Chondrocyte (in vitro differentiated cells): ENCODE measurements at regions not wholly inside any gene's neighbourhood (a gene's known extent, or its start where the extent isn't known, plus 50 kb on each side); places are given as distances from the start of the nearest gene placed in this dataset.

ENCODE experiments used
- DNase-seq: peaks from one replicate; pipeline ENCODE4 v3.0.0; 2021; ENCODE audit warnings: mixed read lengths, low spot score
- H3K27ac Mint-ChIP-seq: one replicate; pipeline ENCODE4 v1.8.0; 2021; ENCODE audit warnings: mild to moderate bottlenecking, moderate library complexity, mixed read lengths; ENCODE audit not compliant: unreplicated experiment
- H3K27me3 Mint-ChIP-seq: 2 replicates; pipeline ENCODE4 v1.8.0; 2021; ENCODE audit warnings: low read depth, mixed read lengths
- H3K36me3 Mint-ChIP-seq: 2 replicates; pipeline ENCODE4 v1.8.0; 2021; ENCODE audit warnings: low read depth, mixed read lengths
- H3K4me1 Mint-ChIP-seq: 2 replicates; pipeline ENCODE4 v1.8.0; 2021; ENCODE audit warnings: low read depth, mild to moderate bottlenecking, mixed read lengths
- H3K4me3 Mint-ChIP-seq: one replicate; pipeline ENCODE4 v1.8.0; 2021; ENCODE audit warnings: mild to moderate bottlenecking, moderate library complexity, mixed read lengths; ENCODE audit not compliant: unreplicated experiment
- H3K9me3 Mint-ChIP-seq: 2 replicates; pipeline ENCODE4 v1.8.0; 2021; ENCODE audit warnings: low read depth, mixed read lengths
- TF ChIP-seq, protein P1 (sequence below): fragments of 200-600 bp; sonication (generic); IDR thresholded peaks from 2 replicates; pipeline ENCODE4 v1.5.0; 2021; ENCODE audit warnings: antibody characterized with exemption, mild to moderate bottlenecking, moderate library complexity

DNA sequence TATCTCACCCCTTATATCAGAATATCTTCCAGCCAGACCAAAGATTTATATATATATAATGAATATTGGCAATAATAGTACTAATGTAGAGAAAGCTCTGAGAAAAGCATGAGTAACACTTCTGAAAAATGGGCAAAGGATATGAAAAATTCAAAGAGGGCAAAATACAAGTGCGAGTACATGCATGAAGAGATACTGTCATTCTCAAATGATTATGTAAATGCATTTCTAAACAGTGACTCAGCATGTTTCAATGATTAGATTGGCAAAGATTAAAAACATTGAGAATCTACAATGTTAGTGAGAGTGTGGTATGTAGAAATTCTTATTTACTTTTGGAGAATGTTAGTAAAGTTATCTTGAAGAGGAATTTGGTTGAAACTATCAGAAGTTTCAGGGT, 118.3 kb upstream of the NEDD4L start:
- Mint-ChIP-seq H3K4me1 (peaks cover 14% of the 10 kb centered on the region), H3K27ac (peak overlapping the region; percentile 68), H3K9me3 (peaks cover 2% of the 10 kb centered on the region), H3K27me3 (no peaks in the 10 kb centered on the region), H3K4me3 (no peak overlapping the region), H3K36me3 (no peaks in the 10 kb centered on the region)
- no peak for DNase-seq
- TF ChIP-seq, protein P1, sequence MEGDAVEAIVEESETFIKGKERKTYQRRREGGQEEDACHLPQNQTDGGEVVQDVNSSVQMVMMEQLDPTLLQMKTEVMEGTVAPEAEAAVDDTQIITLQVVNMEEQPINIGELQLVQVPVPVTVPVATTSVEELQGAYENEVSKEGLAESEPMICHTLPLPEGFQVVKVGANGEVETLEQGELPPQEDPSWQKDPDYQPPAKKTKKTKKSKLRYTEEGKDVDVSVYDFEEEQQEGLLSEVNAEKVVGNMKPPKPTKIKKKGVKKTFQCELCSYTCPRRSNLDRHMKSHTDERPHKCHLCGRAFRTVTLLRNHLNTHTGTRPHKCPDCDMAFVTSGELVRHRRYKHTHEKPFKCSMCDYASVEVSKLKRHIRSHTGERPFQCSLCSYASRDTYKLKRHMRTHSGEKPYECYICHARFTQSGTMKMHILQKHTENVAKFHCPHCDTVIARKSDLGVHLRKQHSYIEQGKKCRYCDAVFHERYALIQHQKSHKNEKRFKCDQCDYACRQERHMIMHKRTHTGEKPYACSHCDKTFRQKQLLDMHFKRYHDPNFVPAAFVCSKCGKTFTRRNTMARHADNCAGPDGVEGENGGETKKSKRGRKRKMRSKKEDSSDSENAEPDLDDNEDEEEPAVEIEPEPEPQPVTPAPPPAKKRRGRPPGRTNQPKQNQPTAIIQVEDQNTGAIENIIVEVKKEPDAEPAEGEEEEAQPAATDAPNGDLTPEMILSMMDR = no peak

DNA sequence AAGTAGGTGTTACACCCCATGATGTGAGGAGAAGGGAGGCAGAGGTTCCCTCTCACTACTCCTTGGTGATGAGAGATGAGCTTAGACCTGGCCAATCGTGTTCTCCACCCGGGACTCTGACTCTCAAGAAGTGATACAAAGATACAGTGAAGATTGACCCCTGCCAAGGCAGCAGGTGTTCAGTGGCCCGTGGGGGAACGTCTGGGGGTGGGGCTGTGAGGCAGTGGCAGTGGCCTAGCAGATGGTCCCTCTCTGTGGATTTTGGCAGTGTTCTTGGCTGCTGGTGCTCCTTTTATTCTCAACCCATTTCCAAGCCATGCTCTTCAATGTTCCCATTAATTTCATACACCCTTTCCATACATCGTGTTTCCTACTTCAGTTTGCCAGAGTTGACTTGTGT, 120.4 kb upstream of the NEDD4L start:
- Mint-ChIP-seq H3K4me3 (no peak overlapping the region), H3K9me3 (no peaks in the 10 kb centered on the region), H3K4me1 (peaks cover 14% of the 10 kb centered on the region), H3K27me3 (no peaks in the 10 kb centered on the region), H3K27ac (no peak overlapping the region), H3K36me3 (peaks cover 3% of the 10 kb centered on the region)
- TF ChIP-seq, protein P1 = no peak
- no peak for DNase-seq

DNA sequence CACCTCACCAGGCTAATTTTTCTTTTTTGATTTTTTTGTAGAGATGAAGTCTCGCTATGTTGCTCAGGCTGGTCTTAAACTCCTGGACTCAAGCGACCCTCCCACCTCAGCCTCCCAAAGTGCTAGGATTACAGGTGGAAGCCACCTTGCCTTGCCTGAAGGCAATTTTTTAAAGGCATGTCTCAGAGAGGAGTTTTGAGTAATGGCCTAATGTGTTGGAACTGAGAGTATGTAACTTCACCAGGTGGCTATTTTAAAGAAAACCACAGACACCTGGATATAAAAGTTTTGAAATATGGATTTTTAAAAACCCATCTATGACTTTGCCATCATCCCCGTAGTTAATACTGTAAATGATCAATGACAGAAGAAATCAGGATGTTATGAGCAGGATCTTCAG, 119.8 kb upstream of the ATP8B1 start:
- Mint-ChIP-seq H3K27me3 (no peaks in the 10 kb centered on the region), H3K36me3 (peaks cover 3% of the 10 kb centered on the region), H3K9me3 (no peaks in the 10 kb centered on the region), H3K4me1 (peaks cover 14% of the 10 kb centered on the region), H3K27ac (no peak overlapping the region), H3K4me3 (no peak overlapping the region)
- TF ChIP-seq, protein P1 = no peak
- no peak for DNase-seq

DNA sequence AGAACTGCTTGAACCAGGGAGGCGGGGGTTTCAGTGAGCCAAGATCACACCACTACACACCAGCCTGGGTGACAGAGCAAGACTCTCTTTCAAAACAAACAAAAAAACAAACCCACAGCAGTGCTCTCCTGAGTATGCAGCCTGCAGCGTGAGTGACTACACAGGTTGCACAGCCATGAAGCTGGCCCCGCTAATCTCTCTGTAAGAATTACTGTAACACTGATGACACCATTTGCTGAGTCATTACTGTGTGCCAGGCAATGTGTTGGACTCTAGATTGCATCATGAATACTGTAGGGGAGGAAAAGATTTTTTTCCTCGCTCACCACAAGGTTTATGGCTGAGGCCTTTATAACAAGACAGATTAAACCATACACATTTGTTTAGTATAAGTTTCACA, 118.6 kb upstream of the ATP8B1 start:
- no peak for DNase-seq
- Mint-ChIP-seq H3K27ac (no peak overlapping the region), H3K9me3 (no peaks in the 10 kb centered on the region), H3K36me3 (peaks cover 3% of the 10 kb centered on the region), H3K4me3 (no peak overlapping the region), H3K27me3 (no peaks in the 10 kb centered on the region), H3K4me1 (peaks cover 21% of the 10 kb centered on the region)
- TF ChIP-seq, protein P1 = no peak

DNA sequence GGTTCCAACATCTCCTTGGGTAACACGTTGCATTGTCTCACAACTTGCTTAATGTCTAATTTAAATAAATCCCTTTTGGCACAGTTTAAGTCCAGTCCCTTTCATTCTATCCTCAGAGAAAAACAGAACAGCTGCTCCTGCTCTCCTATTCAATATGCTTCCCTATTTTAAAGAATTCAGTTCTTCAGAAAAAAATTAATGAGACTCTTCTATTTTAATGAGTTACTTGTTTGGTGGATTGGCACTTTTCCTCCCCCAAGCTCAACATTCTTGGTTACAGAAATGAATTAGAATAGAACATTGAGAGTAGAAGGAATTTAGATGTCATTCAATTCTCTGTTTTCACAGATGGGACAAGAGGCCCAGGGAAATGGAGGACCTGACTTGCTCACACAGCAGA, 116.9 kb upstream of the ATP8B1 start:
- TF ChIP-seq, protein P1 = no peak
- no peaks in the 10 kb centered on the region for H3K9me3 Mint-ChIP-seq
- H3K27me3 Mint-ChIP-seq = no peaks in the 10 kb centered on the region
- H3K4me1 Mint-ChIP-seq = peaks cover 23% of the 10 kb centered on the region
- no peak for DNase-seq
- H3K36me3 Mint-ChIP-seq = peaks cover 3% of the 10 kb centered on the region
- H3K4me3 Mint-ChIP-seq = no peak overlapping the region
- no peak overlapping the region for H3K27ac Mint-ChIP-seq
